Dendritic cell treated with granulocyte-macrophage colony-stimulating factor and Interleukin-4, amounts not matched to agents 40 ng/mL and 50 ng/mL, for 4 days (primary cell): ENCODE measurements at regions not wholly inside any gene's neighbourhood (a gene's known extent, or its start where the extent isn't known, plus 50 kb on each side); places are given as distances from the start of the nearest gene placed in this dataset.

Experiments
- H3K27ac Mint-ChIP-seq: one replicate; pipeline ENCODE4 v1.8.0; 2022; ENCODE audit warnings: mild to moderate bottlenecking, mixed read lengths
- H3K27me3 Mint-ChIP-seq: one replicate; pipeline ENCODE4 v1.8.0; 2022; ENCODE audit warnings: mild to moderate bottlenecking, mixed read lengths
- H3K36me3 Mint-ChIP-seq: one replicate; pipeline ENCODE4 v1.8.0; 2022; ENCODE audit warnings: low read depth, mixed read lengths
- H3K4me1 Mint-ChIP-seq: one replicate; pipeline ENCODE4 v1.8.0; 2022; ENCODE audit warnings: low read depth, mixed read lengths
- H3K4me3 Mint-ChIP-seq: one replicate; pipeline ENCODE4 v1.8.0; 2022; ENCODE audit warnings: mild to moderate bottlenecking, moderate library complexity, mixed read lengths
- H3K9me3 Mint-ChIP-seq: one replicate; pipeline ENCODE4 v1.8.0; 2022; ENCODE audit warnings: mixed read lengths
- intact Hi-C: fragments of 100-400 bp; cut with micrococcal nuclease; formaldehyde crosslinking; loops from one replicate; pipeline ENCODE4 v1.15.0; 2022

GRCh38 chr10:88113657-88114272 lies 250.3 kb downstream of the PTEN start:
- peak overlapping the region; percentile 36 for H3K27ac Mint-ChIP-seq
- intact Hi-C loops = no loop called here
- H3K36me3 Mint-ChIP-seq = no peaks in the 10 kb centered on the region
- H3K9me3 Mint-ChIP-seq = no peaks in the 10 kb centered on the region
- H3K4me1 Mint-ChIP-seq = peaks cover 17% of the 10 kb centered on the region
- no peaks in the 10 kb centered on the region for H3K27me3 Mint-ChIP-seq
- no peak overlapping the region for H3K4me3 Mint-ChIP-seq

- Mint-ChIP-seq H3K27ac (peak overlapping the region; percentile 36), H3K36me3 (no peaks in the 10 kb centered on the region)
- intact Hi-C loops = no loop called here
Observed at GRCh38 chr10:88114368-88114767, 250.9 kb downstream of the PTEN start.

GRCh38 chr10:88115407-88115806 lies 252.0 kb downstream of the PTEN start:
- H3K27me3 Mint-ChIP-seq = peaks cover 1% of the 10 kb centered on the region
- intact Hi-C loops = loop anchor here (5.0 kb wide), 2 partner anchors 157 to 253 kb away; partner anchors contain the start of genes KLLN and PTEN

More at GRCh38 chr10:88114368-88114767, 250.9 kb downstream of the PTEN start:
- Mint-ChIP-seq H3K4me1 (peaks cover 17% of the 10 kb centered on the region), H3K4me3 (no peak overlapping the region), H3K27me3 (no peaks in the 10 kb centered on the region), H3K9me3 (no peaks in the 10 kb centered on the region)

GRCh38 chr10:88115968-88116367 lies 252.5 kb downstream of the PTEN start:
- Mint-ChIP-seq H3K4me3 (no peak overlapping the region), H3K27ac (no peak overlapping the region), H3K36me3 (no peaks in the 10 kb centered on the region), H3K9me3 (no peaks in the 10 kb centered on the region), H3K4me1 (peaks cover 19% of the 10 kb centered on the region), H3K27me3 (peaks cover 1% of the 10 kb centered on the region)
- intact Hi-C loops = loop anchor here (5.0 kb wide), 2 partner anchors 156 to 254 kb away; partner anchors contain the start of genes KLLN and PTEN

More at GRCh38 chr10:88115407-88115806, 252.0 kb downstream of the PTEN start:
- no peak overlapping the region for H3K4me3 Mint-ChIP-seq
- no peaks in the 10 kb centered on the region for H3K9me3 Mint-ChIP-seq
- H3K27ac Mint-ChIP-seq = no peak overlapping the region
- H3K36me3 Mint-ChIP-seq = no peaks in the 10 kb centered on the region
- H3K4me1 Mint-ChIP-seq = peaks cover 19% of the 10 kb centered on the region

GRCh38 chr10:88116481-88116880 lies 253.1 kb downstream of the PTEN start:
- H3K9me3 Mint-ChIP-seq = no peaks in the 10 kb centered on the region
- H3K4me1 Mint-ChIP-seq = peaks cover 15% of the 10 kb centered on the region
- H3K27me3 Mint-ChIP-seq = peaks cover 1% of the 10 kb centered on the region
- intact Hi-C loops = loop anchor here (5.0 kb wide), 2 partner anchors 156 to 254 kb away; partner anchors contain the start of genes KLLN and PTEN
- H3K36me3 Mint-ChIP-seq = no peaks in the 10 kb centered on the region
- no peak overlapping the region for H3K4me3 Mint-ChIP-seq
- H3K27ac Mint-ChIP-seq = no peak overlapping the region

GRCh38 chr10:88116971-88117626 lies 253.7 kb downstream of the PTEN start:
- Mint-ChIP-seq H3K27ac (no peak overlapping the region), H3K9me3 (no peaks in the 10 kb centered on the region), H3K4me1 (peaks cover 15% of the 10 kb centered on the region), H3K4me3 (no peak overlapping the region), H3K36me3 (no peaks in the 10 kb centered on the region), H3K27me3 (peaks cover 1% of the 10 kb centered on the region)
- intact Hi-C loops = loop anchor here (5.0 kb wide), 2 partner anchors 155 to 255 kb away; partner anchors contain the start of genes KLLN and PTEN

GRCh38 chr10:88117869-88118632 lies 254.6 kb downstream of the PTEN start:
- intact Hi-C loops = loop anchor here (5.0 kb wide), 2 partner anchors 154 to 256 kb away; partner anchors contain the start of genes KLLN and PTEN
- H3K36me3 Mint-ChIP-seq = no peaks in the 10 kb centered on the region
- no peak overlapping the region for H3K27ac Mint-ChIP-seq
- peaks cover 1% of the 10 kb centered on the region for H3K27me3 Mint-ChIP-seq
- no peaks in the 10 kb centered on the region for H3K9me3 Mint-ChIP-seq
- peaks cover 15% of the 10 kb centered on the region for H3K4me1 Mint-ChIP-seq
- no peak overlapping the region for H3K4me3 Mint-ChIP-seq

GRCh38 chr10:88118729-88119128 lies 255.3 kb downstream of the PTEN start:
- Mint-ChIP-seq H3K4me1 (peaks cover 15% of the 10 kb centered on the region), H3K27ac (no peak overlapping the region), H3K36me3 (no peaks in the 10 kb centered on the region), H3K4me3 (no peak overlapping the region), H3K9me3 (no peaks in the 10 kb centered on the region), H3K27me3 (peaks cover 1% of the 10 kb centered on the region)
- intact Hi-C loops = loop anchor here (5.0 kb wide), 2 partner anchors 154 to 256 kb away; partner anchors contain the start of genes KLLN and PTEN

- H3K4me3 Mint-ChIP-seq = no peak overlapping the region
- H3K27ac Mint-ChIP-seq = no peak overlapping the region
- intact Hi-C loops = loop anchor here (5.0 kb wide), 2 partner anchors 153 to 257 kb away; partner anchors contain the start of genes KLLN and PTEN
- peaks cover 1% of the 10 kb centered on the region for H3K27me3 Mint-ChIP-seq
- H3K9me3 Mint-ChIP-seq = no peaks in the 10 kb centered on the region
- no peaks in the 10 kb centered on the region for H3K36me3 Mint-ChIP-seq
- peaks cover 15% of the 10 kb centered on the region for H3K4me1 Mint-ChIP-seq
Observed at GRCh38 chr10:88119160-88119559, 255.7 kb downstream of the PTEN start.

GRCh38 chr10:88120075-88120474 lies 256.6 kb downstream of the PTEN start:
- intact Hi-C loops = no loop called here
- peak overlapping the region; percentile 26 for H3K27ac Mint-ChIP-seq
- no peak overlapping the region for H3K4me3 Mint-ChIP-seq
- H3K9me3 Mint-ChIP-seq = no peaks in the 10 kb centered on the region
- peaks cover 15% of the 10 kb centered on the region for H3K4me1 Mint-ChIP-seq
- H3K27me3 Mint-ChIP-seq = peaks cover 1% of the 10 kb centered on the region
- H3K36me3 Mint-ChIP-seq = no peaks in the 10 kb centered on the region

- Mint-ChIP-seq H3K9me3 (no peaks in the 10 kb centered on the region), H3K27me3 (peaks cover 1% of the 10 kb centered on the region), H3K4me1 (peaks cover 18% of the 10 kb centered on the region), H3K27ac (peak overlapping the region; percentile 26), H3K4me3 (no peak overlapping the region), H3K36me3 (no peaks in the 10 kb centered on the region)
- intact Hi-C loops = no loop called here
Observed at GRCh38 chr10:88120599-88121333, 257.3 kb downstream of the PTEN start.

- peaks cover 23% of the 10 kb centered on the region for H3K4me1 Mint-ChIP-seq
- no peaks in the 10 kb centered on the region for H3K36me3 Mint-ChIP-seq
- H3K9me3 Mint-ChIP-seq = no peaks in the 10 kb centered on the region
- no peak overlapping the region for H3K4me3 Mint-ChIP-seq
- intact Hi-C loops = no loop called here
- H3K27ac Mint-ChIP-seq = no peak overlapping the region
- peaks cover 1% of the 10 kb centered on the region for H3K27me3 Mint-ChIP-seq
Observed at GRCh38 chr10:88121361-88121760, 257.9 kb downstream of the PTEN start.

- Mint-ChIP-seq H3K9me3 (no peaks in the 10 kb centered on the region), H3K27me3 (peaks cover 1% of the 10 kb centered on the region), H3K36me3 (no peaks in the 10 kb centered on the region), H3K4me1 (peaks cover 31% of the 10 kb centered on the region), H3K4me3 (no peak overlapping the region), H3K27ac (no peak overlapping the region)
- intact Hi-C loops = no loop called here
Observed at GRCh38 chr10:88122145-88122544, 258.7 kb downstream of the PTEN start.
